Skeletal muscle cell (primary cell): ENCODE measurements at regions not wholly inside any gene's neighbourhood (a gene's known extent, or its start where the extent isn't known, plus 50 kb on each side); places are given as distances from the start of the nearest gene placed in this dataset.
"Not testable (repeated sequence)": the region's sequence is repeated elsewhere in the genome, so short reads cannot be mapped to it uniquely, and the experiment has no call there.

Experiments
- DNase-seq: peaks from one replicate; pipeline ENCODE4 v3.0.0-alpha.2; 2010; ENCODE audit warnings: low read depth
- H3K4me3 ChIP-seq: 2 replicates; pipeline ENCODE4 v1.5.1; 2011; ENCODE audit warnings: low read depth, mild to moderate bottlenecking, control low read depth, low read length, moderate library complexity

DNA sequence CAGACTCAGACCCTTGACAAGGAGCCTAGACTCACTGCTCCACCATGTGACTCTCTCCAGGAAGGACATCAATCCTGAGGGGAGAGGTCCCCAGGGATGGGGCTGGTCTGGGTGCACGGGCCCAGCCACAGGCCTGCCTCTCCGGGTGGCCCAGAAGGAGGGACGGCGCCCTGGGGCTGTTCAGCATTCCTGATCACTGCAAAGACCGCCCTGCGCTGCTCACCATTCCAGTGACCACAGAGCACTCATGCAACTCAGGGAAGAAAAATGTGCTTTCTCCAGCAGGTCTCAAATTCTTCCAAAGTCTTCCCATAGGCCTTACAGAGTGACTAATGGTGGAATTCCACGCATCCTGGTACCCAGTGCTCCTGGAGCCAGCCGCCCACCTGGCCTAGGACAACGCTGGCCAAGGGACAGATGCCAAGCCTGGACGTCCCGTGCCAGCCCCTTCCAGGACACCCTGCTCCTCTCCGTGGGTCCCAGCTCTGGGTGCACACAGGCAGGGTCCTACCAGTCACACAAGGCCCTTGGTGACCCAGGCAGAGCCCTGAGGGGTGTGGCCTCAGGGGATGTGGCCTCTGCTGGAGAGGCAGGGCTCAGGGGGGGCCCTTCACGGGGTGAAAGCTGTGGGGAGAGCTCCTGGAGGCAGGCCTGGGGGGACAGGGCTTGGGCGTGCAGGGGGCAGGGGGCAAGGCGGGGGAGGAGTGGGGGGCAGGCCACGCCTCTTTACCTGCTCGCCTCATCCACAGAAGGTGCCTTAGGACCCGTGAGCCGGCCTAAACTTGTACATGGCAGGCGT, 178.8 kb downstream of the IGLL1 start:
- no peak for DNase-seq
- no peak overlapping the region for H3K4me3 ChIP-seq

DNA sequence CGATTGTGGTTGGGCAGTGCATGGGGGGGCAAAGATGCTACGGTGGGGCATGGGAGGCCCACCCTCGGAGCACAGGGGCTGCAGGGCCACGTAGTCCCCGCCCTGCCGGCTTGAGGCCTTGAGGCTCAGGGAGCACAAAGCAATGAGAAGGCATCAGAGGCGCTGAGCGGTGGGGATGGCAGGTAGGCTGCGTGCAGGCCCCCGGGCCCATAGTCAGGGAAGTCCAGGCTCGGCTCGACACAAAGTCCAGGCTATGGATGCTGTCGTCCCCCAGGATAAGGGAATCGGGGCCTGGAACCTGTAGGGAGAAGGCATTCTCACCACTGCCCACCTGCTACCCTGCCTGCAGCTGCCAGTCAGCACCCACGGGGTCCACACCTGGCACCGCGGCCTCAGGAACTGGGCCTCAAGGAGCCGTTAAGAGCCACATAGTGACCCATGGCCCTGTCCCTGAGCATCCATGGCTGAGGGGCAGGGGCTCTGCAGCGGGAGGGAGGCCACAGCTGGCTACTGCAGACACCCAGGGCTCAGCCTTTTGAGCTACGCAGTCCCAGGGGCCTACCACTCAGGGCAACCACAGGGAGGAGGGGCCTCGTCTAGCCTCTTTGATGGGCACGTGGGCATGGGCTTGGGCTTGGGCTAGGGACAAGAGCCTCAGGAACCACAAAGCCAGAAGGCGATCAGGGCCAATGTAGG, 179.7 kb downstream of the IGLL1 start:
- DNase-seq, result no peak
- H3K4me3 ChIP-seq, result no peak overlapping the region

DNA sequence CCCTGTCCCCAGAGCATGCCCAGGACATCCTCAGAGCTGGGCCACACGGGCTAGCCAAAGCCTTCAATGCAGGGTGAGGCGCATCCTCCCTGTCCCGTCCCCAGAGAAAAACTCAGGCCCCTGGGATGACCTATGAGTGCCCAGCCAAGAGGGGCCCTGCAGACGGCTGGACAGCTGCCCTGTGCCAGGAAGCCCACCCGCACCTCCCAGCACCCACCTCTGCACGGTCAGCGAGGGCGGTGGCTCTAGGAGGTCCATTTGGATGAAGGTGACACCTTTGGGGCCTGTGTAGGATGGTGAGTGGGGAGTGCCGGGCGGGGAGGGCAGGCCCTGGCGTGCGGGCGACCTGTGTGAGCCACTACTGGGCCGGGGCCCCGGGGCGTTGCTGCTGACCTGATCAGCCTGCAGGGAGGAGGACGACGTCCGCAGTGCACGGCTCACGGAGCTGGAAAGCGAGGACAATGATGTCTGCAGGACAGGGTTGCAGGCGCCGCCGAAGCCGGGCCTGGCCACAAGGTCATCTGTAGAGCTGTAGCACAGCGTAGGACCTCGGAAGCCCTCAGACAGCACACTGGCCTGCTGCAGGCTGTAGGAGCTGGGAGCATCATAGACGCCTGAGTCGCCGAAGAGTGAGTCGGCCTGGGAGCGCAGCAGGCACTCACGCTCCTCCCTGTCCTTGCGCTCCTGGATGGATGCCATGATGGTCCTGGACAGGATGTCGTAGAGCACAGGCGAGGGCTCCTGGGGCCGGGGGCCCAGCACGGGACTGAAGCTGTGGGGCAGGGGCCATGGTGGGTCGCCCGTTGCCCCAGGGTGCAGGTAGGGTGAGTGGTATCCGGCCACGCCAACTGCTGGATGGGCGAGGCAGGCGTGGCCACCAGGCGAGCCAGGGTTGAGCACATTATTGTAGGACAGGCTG, 180.5 kb downstream of the IGLL1 start:
- H3K4me3 ChIP-seq, result no peak overlapping the region
- DNase-seq, result no peak

DNA sequence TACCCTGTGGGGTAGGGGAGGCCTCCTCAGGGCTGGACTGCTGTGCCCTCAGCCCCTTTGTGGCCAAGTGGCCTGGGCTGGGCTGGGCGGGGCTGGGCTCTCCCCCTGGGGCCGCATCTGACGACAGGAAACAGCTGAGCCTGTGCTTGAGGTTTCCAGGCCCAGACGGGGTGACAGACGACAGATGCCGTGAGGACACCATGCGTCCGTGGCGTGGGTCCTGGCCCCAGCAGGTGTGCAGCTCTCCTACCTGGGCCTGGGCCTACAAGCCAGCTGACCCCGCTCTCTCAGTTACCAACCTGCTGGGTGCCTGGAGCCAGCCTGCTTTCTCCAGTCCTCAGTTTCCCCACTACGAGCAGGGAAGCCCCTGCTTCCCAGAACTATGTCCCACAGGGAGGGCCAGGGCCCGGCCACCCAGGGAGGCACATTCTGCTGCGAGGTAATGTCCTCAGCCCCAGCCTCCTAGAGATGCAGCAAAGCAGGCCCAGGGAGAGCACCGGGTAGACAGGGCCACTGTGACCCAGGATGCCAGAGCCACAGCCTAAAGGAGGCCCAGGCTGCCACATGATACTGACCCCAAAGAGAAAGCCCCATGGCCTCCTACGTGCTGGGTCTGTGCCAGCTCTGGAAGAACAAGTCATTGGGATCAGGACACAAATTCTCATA, 181.3 kb downstream of the IGLL1 start:
- DNase-seq, result no peak
- H3K4me3 ChIP-seq, result no peak overlapping the region

DNA sequence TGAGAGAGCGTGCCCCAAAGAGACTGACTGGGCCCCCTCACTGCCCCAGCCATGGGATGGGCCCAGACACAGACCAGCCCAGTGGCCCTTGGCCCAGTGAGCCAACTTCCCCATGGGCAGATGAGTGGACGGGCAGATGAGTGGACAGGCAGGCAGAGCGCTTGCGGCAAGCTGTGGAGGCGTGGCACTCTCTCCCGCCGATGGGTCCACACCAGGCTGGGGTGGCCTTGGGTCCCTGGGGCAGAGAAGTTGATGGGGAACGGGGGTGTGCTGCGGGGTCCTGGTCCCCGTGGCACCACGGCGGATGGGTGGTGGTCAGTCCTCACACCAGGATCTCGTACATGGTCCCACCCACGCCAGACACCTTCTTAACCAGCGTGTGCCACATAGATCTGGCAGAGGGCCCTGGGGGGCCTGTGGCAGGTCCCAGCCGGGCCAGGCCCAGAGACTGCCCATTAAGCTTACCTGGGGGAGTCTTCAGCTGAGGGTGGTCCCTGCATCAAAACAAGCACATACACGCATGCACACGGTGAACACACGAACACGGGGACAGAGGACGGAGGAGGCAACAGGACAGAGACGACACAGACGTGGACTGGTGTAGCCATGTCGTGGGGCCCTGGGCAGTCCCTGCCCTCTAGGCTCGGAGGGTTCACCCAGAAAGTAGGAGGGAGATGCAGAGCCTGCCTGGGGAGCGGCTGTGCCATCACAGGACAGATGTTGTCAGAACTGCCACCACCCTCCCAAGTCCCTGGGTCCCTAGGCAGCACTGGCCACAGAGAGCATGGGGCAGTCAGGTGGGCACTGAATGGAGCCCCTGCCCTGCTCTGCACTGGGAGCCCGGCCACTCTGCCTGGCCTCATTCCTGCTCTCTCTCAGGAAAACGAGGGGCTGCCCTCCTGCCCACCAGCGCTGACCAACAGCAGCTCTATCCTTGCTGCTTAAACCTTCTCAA, 182.2 kb downstream of the IGLL1 start:
- H3K4me3 ChIP-seq, result no peak overlapping the region
- DNase-seq, result no peak

DNA sequence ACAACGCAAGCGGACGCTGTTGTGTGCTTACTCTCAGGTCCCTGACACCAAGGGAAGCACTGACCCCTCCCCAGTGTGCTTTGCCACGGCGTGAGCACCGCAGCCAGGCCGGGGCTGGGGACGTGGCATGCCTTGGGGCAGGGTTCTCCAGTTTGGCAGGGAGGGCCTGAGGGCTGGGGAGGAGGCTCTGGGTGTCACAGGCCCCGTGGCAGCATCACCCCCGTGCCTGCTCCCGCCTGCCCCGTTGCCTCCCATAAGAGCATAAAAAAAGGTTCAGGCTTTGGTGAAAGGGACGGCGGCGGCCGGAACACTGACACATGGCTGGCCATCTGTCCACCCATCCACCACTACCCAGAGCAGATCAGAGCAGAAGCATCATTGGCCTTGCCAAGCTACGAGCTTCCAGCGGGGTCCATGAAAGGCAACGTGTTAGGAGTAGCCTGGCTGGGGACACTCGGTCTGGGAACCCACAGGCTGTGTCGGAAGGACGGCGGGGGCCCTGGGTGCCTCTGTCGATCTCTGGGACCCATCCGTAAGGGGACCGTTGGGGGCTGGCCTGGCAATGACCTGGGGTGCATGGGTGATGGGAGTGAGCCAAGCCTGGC, 183.0 kb downstream of the IGLL1 start:
- no peak overlapping the region for H3K4me3 ChIP-seq
- DNase-seq, result no peak

DNA sequence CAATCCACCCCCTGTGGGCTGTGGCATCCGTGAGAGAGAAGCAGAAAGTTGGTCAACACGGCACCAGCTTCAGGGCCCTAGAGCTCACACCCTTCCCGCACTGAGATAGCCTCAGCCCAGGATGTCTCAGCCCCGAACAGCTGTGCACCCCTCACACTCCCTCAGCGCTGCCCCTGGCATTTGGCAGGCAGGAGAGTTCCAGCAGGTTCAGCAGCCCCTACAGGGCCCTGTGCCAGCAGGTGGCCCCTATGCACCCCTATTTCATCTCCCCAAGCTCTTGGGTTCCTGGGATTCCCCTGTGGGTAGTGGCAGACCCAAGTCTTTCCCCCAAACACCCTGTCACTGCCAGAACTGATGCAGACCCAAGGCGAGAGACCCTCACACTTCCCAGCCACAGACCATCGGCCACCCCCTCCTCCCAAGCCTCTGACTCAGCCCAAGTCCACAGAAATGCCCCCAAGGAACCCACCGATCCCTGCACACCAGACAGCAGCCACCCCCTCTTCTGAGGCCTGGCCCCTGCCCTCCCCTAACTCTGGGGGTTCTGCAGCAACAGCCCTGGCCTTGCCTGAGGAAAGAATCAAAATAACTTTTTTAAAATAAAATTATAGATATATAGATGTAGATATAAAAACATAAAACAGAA, 183.6 kb downstream of the IGLL1 start:
- DNase-seq, result no peak
- H3K4me3 ChIP-seq, result no peak overlapping the region

- no peak for DNase-seq
- H3K4me3 ChIP-seq, result no peak overlapping the region
Observed at GRCh38 chr22:23395530-23396361, 184.3 kb downstream of the IGLL1 start.

DNA sequence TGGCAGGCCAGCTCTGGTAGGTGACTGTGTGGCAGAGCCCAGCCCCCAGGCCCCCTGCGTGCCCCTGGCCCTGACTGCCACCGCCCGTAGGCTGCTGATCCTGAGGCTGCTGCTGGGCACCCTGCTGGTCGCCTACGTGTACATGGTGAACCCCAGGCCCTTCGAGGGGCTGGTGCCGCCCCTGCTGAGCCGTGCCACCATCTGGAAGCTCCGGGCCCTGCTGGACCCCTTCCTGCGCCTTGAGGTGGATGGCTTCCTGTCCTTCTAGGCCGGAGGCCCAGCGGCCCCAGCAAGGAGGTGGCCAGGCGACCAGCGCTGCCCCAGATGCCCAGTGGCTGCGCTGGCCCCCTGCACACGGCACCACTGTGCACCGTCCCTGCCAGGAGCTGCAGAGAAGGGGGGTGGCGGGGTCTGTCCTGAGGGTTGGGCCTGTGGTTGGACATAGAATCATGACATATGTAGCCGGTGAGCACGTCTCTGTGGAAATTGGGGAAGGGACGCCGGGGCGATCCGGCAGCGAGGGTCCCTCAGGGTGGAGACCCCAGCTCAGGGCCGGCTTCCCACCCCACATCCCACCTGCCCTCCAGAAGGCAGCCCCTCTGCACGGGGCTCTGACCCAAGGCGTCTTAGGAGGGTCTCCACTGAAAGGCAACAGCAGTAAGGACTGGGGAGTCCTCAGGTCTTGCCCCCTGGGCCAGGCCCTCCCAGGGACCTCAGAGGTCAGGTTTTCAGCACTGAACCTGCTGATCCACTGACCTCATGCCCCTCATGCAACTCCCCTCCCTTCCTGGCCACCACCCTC, 185.4 kb downstream of the IGLL1 start:
- no peak overlapping the region for H3K4me3 ChIP-seq
- DNase-seq, result no peak

DNA sequence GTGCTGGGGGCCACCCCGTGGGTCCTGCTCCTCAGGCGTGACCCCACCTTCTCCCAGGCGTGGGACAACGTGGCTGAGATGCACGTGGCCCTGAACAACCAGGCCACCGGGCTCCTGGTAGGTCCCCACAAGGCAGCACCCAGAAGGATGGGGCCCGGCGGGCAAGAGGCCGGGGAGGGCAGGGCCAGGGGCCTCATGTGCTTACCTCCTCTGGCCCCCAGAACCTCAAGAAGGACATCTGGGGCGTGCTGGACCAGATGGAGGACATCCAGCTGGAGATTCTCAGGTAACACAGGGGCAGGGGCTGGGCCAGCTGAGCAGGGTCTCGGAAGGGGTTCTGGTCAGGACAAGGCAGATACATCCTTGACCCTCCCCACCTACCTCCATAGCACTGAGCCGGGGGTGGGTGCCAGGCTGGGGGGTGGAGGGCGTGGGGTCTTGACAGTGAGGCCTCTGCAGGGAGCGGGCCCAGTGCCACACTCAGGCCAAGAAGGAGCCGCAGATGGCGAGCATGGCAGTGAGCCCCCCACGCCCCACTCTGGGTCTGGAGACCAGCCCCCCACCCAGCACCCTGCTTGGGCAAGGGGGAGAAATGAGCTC, 186.3 kb downstream of the IGLL1 start:
- no peak for DNase-seq
- H3K4me3 ChIP-seq, result no peak overlapping the region

GRCh38 chr22:23393199-23393598, 186.9 kb downstream of the IGLL1 start:
- not testable (repeated sequence) for DNase-seq, H3K4me3 ChIP-seq

DNA sequence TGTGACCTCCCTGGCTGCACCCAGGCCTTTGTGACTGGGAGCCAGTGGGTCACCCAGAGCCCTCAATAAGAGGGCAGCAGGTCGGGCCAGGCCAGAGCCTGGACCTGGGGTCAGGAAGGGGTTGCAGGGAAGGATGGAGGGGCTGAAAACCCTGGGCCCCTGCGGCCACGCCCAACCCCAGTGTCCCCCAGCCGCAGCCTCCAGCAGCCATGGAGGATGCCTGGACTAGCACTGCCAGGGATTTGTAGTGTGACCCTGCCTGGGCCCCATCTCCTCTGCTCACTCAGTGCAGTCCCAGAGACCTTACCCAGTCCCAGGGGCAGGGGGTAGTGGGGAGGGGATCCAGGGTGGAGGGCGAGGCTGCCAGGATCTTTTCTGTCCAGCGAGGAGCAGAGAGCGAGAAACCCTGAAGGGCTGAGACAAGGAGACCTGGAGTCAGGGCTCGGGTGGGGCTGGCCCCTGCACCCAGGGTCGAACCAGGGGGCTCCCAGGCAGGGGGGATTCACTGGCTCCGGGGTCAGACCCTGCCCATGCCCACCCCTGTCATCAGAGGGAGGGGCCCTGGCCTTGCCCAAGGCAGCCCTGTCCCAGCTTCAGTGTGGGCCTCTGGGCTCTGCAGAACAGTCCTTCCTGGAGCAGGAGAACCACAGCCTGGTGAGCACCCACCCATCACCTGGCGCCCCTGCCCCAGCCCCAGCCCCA, 187.5 kb downstream of the IGLL1 start:
- no peak for DNase-seq
- H3K4me3 ChIP-seq, result no peak overlapping the region

- DNase-seq, result no peak
- H3K4me3 ChIP-seq, result no peak overlapping the region
Observed at GRCh38 chr22:23391022-23391421, 189.1 kb downstream of the IGLL1 start.

DNA sequence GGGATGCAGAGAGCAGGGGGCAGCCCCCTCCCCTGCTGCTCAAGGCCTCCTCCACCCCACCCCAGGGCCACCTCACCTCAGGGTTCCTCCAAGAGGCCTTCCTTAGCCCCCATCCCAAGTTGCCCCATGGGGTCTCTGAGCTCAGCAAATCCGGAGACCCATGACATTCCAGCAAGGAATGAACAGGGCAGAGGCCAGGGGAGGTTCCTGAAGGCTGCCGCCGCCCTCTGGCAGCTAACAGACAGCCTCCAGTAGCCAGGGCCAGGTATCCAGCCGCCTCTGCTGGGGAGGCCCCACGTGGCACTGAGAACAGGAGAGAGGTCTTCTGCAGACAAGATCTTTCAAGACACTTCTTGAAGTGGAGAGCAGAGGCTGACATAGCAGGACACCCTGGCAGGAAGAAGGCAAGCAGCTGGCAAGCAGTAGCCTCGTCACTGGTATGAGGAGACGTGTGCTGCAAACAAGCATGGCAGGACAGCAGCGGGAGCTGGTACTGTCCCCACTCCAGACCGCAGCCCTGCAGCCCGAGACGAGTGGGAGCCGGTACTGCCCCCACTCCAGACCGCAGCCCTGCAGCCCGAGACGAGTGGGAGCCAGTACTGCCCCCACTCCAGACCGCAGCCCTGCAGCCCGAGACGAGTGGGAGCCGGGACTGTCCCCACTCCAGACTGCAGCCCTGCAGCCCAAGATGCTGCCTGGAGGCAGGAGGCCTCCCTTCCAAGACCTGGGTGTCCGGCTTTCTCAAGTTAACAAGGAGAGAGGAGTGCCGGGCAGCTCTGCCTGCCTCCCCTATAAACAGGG, 190.6 kb downstream of the IGLL1 start:
- DNase-seq, result no peak
- no peak overlapping the region for H3K4me3 ChIP-seq
